ENCODE measurements at regions not wholly inside any gene's neighbourhood (a gene's known extent, or its start where the extent isn't known, plus 50 kb on each side); places are given as distances from the start of the nearest gene placed in this dataset.

DNA sequence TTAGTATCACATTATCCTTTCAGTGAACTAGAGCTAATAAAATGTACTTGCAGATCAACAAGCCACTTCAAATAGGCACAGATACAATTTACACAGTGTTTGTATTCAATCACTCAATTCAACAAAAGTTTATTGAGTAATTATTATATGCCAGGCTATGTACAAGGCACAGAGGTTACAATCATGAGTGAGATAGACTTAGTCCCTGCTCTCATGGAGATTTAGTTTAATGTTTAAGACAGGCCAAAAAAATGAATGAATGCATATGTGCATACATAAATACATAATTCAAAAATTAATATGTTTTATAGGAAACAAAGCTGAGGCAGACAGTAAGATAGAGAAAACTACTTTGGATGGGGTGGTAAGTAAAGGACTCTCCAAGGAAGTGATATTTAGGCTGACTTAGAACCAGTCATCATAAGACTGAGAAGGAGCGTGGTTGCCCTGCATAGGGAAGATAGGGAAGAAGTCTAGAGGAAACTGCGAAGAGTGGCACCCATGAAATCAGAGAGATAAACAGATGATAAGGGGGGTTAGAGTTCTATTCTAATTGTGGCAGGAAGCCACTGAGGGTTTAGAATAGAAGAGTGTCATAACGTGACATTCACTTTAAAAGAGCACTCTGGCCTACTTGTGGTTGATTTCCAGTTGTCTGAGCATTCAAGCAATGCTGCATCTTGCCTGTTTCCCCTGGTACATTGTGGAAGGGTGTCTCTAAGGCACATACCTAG is 49.7 kb upstream of the GRAMD2B start:
- TF ChIP-seq, protein P1, sequence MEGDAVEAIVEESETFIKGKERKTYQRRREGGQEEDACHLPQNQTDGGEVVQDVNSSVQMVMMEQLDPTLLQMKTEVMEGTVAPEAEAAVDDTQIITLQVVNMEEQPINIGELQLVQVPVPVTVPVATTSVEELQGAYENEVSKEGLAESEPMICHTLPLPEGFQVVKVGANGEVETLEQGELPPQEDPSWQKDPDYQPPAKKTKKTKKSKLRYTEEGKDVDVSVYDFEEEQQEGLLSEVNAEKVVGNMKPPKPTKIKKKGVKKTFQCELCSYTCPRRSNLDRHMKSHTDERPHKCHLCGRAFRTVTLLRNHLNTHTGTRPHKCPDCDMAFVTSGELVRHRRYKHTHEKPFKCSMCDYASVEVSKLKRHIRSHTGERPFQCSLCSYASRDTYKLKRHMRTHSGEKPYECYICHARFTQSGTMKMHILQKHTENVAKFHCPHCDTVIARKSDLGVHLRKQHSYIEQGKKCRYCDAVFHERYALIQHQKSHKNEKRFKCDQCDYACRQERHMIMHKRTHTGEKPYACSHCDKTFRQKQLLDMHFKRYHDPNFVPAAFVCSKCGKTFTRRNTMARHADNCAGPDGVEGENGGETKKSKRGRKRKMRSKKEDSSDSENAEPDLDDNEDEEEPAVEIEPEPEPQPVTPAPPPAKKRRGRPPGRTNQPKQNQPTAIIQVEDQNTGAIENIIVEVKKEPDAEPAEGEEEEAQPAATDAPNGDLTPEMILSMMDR (IDR thresholded peaks at IDR 0.05) = no peak
- TF ChIP-seq POLR2A (IDR thresholded peaks at IDR 0.05; ENCODE audit: low read depth) = no peak
- TF ChIP-seq EP300 (IDR thresholded peaks at IDR 0.05) = no peak
- no peak for TF ChIP-seq POLR2AphosphoS5 (IDR thresholded peaks at IDR 0.05)

Data from esophagus muscularis mucosa (tissue), 4 donors.